ENCODE measurements at regions not wholly inside any gene's neighbourhood (a gene's known extent, or its start where the extent isn't known, plus 50 kb on each side); places are given as distances from the start of the nearest gene placed in this dataset.

- intact Hi-C loops (cut with DNase I), result no loop called here
- DNase-seq, result no peak
These were observed 119.7 kb upstream of the CD82 start for GRCh38 chr11:44445500-44446365.

- intact Hi-C loops (cut with DNase I), result no loop called here
- DNase-seq, result no peak
These were observed 119.1 kb upstream of the CD82 start for GRCh38 chr11:44446366-44446762.

DNA sequence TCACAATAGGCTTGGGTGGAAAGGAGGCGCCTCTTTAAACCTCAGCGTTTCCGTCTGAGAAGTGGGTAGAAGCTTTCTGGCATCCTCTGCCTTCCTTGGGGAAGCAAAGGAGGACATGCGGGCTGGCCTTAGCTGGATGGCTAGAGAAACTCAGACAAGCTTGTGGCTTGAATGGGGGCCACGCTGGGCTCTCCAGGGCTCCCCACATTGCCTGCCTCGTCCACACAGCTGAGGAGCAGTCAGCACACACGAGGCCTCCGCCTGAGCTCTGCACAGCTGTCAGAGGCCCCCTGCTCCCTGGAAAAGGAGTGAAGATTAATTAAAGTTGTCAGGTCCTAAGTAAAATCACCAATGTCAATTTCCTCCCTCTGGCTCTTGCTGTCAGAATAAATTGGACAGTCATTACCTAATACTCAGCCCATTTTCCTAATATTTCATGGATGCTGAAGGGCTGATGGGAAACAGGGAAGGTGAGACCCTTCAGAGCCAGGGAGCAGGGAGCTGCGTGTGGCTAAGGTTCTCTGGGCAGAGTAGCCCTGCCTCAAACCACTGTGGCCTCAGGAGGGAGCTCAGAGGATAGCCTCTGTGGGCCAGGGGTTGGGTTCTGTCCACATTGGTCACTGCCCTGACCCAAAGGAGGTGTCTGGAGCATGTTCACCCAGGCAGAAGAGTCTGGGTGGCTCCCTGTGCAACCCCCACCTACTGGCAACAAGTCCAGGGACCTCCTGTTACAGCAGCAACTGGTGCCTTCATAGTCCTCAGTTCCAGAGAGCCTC, 118.3 kb upstream of the CD82 start:
- intact Hi-C loops (cut with DNase I), result no loop called here
- no peak for DNase-seq

DNA sequence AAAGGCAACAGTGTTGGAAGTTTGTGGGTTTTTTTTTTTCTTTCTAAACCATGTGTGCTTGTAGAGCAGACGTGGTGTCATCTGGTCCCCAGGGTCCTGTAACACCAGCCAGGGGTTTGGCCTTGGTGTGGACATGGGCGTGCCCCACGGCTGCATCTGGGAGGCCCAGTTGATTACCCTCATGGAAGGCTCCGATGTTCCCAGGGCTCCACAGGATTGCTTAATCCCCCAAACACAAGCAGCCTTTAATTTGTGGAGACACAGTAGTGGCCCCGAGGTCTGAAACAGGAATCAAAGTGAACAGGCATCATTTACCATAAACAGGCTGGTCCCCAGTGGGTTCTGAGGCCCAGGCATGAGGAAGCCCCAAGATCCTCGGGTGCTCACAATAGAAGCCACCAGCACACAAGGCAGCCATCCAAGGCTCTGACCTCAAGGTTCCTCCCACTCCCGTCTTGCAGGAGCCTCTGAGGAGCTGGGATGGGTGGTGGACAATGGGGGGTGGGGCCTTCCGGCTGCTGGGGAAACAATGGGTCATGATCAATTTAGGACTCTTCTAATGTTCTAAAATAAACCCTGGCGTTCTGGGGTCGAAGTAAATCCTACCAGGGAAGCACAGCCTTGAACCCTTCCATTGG, 115.0 kb upstream of the CD82 start:
- no peak for DNase-seq
- intact Hi-C loops (cut with DNase I), result no loop called here

DNA sequence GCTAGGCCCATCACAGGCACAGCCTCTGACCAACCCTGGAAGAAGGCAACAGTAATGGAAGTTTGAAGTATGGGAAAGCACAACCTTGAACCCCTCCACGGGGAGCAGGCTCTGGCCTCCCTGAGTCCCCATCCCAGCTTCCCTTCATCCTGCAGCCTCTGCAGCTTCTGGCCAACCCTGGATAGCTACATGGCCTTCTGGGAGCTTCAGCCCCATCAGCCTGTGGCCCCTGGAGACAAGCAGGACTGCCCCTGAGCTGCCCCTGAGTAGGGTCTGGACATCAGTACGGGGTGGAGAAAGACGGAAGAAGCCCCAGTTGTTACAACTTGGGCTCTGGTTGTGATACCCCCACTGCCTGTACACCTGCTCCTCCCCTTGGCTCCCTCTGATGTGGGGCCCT, 113.8 kb upstream of the CD82 start:
- intact Hi-C loops (cut with DNase I), result no loop called here

DNA sequence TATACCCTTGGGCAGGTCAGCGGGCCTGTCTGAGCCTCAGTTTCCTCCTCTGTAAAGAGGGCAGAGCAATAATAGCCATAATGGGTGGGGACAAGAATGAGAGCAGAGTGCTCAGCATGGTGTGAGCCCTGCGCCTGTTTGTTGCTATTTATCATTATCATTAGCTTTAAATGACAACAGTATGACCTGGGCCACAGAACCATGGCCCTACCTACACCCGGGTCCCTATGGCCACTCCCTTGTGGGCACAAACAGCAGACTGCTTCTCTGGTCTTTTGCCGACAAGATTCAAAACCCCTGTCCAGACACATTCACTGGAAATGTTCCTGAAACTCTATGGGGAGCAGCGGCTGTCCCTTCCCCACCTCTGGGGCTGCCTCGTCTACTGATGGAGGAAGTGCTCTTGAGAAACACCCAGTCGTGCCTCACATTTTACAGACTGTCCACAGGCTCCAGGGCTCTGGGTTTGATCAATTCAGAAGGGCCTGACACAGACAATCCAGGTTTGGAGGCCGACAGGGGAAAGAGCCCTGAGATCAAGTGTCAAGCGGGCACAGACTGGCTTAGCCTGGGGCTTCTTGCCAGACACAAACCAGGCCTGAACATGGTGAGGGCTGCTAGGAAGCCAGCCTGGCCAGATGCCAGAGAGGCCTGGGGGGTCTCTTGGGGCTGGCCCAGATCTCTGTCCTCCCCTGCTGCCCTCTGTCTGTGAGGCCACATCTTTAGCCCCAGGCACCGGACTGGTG, 112.5 kb upstream of the CD82 start:
- intact Hi-C loops (cut with DNase I), result no loop called here
- no peak for DNase-seq

More for the DNA sequence above, 113.8 kb upstream of the CD82 start:
- DNase-seq, result no peak

DNA sequence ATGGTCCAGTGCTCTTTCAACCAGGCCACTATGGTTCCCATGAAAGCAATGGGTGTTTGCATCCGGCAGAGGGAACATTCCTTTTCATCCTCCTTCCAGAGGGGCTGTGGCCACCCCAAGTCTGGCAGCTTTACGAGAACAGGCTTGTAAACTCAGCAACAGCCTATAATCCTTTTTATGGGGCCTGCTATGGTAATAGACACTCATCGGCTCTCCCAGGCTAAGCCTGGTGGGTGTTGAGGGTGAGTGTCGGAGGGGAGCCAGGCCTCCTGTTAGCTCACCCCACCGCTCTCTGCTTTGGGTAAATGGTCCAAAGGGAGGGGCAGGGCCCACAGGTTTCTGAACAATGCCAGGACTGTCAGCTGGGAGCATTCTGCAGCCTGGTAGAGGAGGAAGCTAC, 111.6 kb upstream of the CD82 start:
- intact Hi-C loops (cut with DNase I), result no loop called here
- no peak for DNase-seq

GRCh38 chr11:44454666-44455065, 110.8 kb upstream of the CD82 start:
- intact Hi-C loops (cut with DNase I), result no loop called here

GRCh38 chr11:44456544-44457300, 108.7 kb upstream of the CD82 start:
- DNase-seq, result peak in 11 of 42 donors; percentile 7 to 48 (median 22)
- intact Hi-C loops (cut with DNase I), result no loop called here

More at GRCh38 chr11:44454666-44455065, 110.8 kb upstream of the CD82 start:
- peak in 1 of 42 donors; percentile 17 for DNase-seq

- DNase-seq, result no peak
- intact Hi-C loops (cut with DNase I), result no loop called here
These were observed 107.6 kb upstream of the CD82 start for GRCh38 chr11:44457862-44458261.

DNA sequence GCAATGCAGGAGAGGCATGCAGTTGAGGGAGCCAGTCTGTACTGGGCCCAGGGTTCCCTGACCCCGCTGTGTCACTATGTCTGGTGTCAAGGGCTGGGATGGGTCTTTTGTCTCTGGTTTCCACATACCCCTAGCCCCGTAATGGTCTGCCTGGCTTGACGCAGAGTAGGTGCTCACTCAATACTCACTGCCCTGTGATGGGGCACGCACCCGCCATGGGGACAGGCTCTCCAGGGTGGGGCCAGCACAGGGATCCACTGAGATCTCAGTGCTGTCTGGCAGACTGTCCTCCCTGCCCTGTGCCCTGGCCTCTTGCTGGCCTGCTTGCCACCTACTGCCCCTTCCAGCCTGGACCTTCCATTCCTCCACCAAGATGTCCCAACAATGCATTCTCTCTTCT, 101.7 kb upstream of the CD82 start:
- peak in 2 of 42 donors; percentile 10 to 25 for DNase-seq
- intact Hi-C loops (cut with DNase I), result no loop called here

- intact Hi-C loops (cut with DNase I), result no loop called here
- DNase-seq, result no peak
These were observed 100.7 kb upstream of the CD82 start for GRCh38 chr11:44464741-44465140.

DNA sequence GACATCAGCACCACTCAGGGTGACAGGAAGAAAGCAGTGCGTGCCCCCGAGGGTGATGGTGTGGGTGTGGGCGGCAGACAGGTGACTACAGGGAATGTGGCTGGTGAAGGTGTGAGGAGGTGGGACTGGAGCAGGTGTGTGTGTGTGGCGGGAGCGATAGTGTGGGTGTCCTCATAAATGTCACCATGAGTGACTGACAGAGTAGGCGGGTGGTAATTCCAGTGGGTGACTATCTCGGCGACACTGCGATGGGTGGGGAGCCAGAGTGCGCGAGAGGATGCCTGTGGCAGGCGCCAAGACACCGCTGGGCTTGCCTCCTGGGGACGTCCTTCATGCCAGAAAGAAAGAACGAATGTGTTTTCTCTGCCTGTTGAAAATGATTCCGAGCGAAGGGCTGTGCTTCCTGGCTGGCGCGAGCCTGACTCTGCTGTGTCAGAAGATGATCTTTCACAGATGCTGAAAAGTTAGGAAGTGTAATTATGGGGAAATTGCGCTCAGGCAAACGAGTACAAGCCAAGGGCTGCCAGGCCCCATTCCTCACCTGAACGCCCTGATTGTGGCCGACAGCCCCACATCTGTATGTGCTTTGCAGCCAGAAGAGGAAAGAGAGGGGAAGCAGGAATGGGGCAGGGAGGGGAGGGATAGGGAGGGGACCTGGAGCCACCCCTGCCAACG, 98.8 kb upstream of the CD82 start:
- peak in 40 of 42 donors; percentile 18 to 88 (median 54) for DNase-seq

GRCh38 chr11:44467413-44467812, 98.0 kb upstream of the CD82 start:
- intact Hi-C loops (cut with DNase I), result no loop called here
- no peak for DNase-seq

More for the DNA sequence above, 98.8 kb upstream of the CD82 start:
- intact Hi-C loops (cut with DNase I), result no loop called here

DNA sequence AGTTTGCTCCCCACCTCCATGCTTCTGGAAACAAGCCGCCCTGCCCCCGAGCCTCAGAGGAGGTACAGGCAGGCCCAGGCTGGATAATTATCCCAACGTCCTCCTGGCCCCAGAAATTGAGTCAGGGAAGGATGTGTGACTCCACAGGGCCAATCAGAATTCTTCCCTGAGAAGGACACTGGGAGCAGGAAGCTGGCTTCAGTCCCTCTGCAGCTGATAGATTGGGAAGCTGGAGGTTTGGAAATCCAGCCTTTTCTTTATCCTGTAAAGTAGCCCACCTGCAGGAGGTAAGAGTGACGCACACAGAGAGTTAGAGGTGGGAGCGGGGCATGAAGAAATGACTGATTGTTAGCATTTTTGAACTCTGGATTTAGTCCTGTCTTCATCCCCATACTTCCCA, 97.5 kb upstream of the CD82 start:
- intact Hi-C loops (cut with DNase I), result no loop called here

GRCh38 chr11:44468345-44468988, 97.0 kb upstream of the CD82 start:
- intact Hi-C loops (cut with DNase I), result no loop called here
- DNase-seq, result no peak

More for the DNA sequence above, 97.5 kb upstream of the CD82 start:
- DNase-seq, result no peak

DNA sequence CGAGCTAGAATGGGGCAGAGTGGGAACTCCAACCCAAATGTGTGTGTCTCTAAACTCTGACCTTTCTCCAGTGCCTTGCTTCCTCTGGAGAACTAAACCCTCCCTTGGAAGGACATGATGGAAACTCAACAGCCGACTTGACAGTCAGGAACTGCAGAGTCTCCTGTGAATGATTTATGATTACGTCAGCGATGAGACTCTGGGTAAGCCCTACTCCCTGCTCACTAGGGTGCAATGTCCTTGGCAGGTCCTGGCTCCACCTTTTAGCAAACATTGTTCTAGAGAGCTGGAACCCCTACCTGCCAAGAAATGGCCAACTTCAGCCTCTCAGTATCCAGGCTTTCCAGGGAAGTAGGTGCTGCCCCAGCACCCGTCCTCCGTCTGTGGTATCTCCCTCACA, 96.1 kb upstream of the CD82 start:
- intact Hi-C loops (cut with DNase I), result no loop called here
- no peak for DNase-seq
